GM21786 (cell line): ENCODE measurements at regions not wholly inside any gene's neighbourhood (a gene's known extent, or its start where the extent isn't known, plus 50 kb on each side); places are given as distances from the start of the nearest gene placed in this dataset.
"Not testable (repeated sequence)": the region's sequence is repeated elsewhere in the genome, so short reads cannot be mapped to it uniquely, and the experiment has no call there.

Experiments used
- ATAC-seq: cut with Tn5 transposase; IDR thresholded peaks from one replicate; pipeline ENCODE4 v1.9.1; 2021; ENCODE audit not compliant: unreplicated experiment

- no peak for ATAC-seq
Measured at GRCh38 chr5:153211076-153211475, 279.4 kb upstream of the GRIA1 start.

- no peak for ATAC-seq
Measured at GRCh38 chr5:153212471-153212870, 278.0 kb upstream of the GRIA1 start.

- no peak for ATAC-seq
Measured at GRCh38 chr5:153222936-153223335, 267.5 kb upstream of the GRIA1 start.

GRCh38 chr5:153223376-153223775 lies 267.1 kb upstream of the GRIA1 start:
- ATAC-seq, result no peak

- ATAC-seq, result no peak
Measured at GRCh38 chr5:153224651-153225050, 265.8 kb upstream of the GRIA1 start.

GRCh38 chr5:153233933-153234332 lies 256.5 kb upstream of the GRIA1 start:
- ATAC-seq, result no peak

GRCh38 chr5:153236319-153236718 lies 254.2 kb upstream of the GRIA1 start:
- ATAC-seq, result no peak

- peak; percentile 89 for ATAC-seq
Measured at GRCh38 chr5:153237671-153238332, 252.7 kb upstream of the GRIA1 start.

GRCh38 chr5:153257381-153257780 lies 233.1 kb upstream of the GRIA1 start:
- ATAC-seq, result no peak

GRCh38 chr5:153258469-153258868 lies 232.0 kb upstream of the GRIA1 start:
- no peak for ATAC-seq

- no peak for ATAC-seq
Measured at GRCh38 chr5:153267506-153267905, 223.0 kb upstream of the GRIA1 start.

- no peak for ATAC-seq
Measured at GRCh38 chr5:153275695-153276094, 214.8 kb upstream of the GRIA1 start.

- no peak for ATAC-seq
Measured at GRCh38 chr5:153276151-153276550, 214.3 kb upstream of the GRIA1 start.

GRCh38 chr5:153296251-153296844 lies 194.1 kb upstream of the GRIA1 start:
- not testable (repeated sequence) for ATAC-seq

- ATAC-seq, result no peak
Measured at GRCh38 chr5:153299891-153300290, 190.6 kb upstream of the GRIA1 start.

GRCh38 chr5:153308282-153308681 lies 182.2 kb upstream of the GRIA1 start:
- ATAC-seq, result no peak

GRCh38 chr5:153318556-153318955 lies 171.9 kb upstream of the GRIA1 start:
- ATAC-seq, result no peak

GRCh38 chr5:153321478-153321877 lies 169.0 kb upstream of the GRIA1 start:
- ATAC-seq, result no peak

GRCh38 chr5:153340139-153340538 lies 150.3 kb upstream of the GRIA1 start:
- no peak for ATAC-seq

- no peak for ATAC-seq
Measured at GRCh38 chr5:153340738-153341137, 149.7 kb upstream of the GRIA1 start.

GRCh38 chr5:153342487-153342886 lies 148.0 kb upstream of the GRIA1 start:
- no peak for ATAC-seq

GRCh38 chr5:153347611-153348010 lies 142.9 kb upstream of the GRIA1 start:
- no peak for ATAC-seq
